ENCODE measurements at regions not wholly inside any gene's neighbourhood (a gene's known extent, or its start where the extent isn't known, plus 50 kb on each side); places are given as distances from the start of the nearest gene placed in this dataset.
"Not testable (repeated sequence)": the region's sequence is repeated elsewhere in the genome, so short reads cannot be mapped to it uniquely, and the experiment has no call there.

- DNase-seq (ENCODE audit: low read depth in 4 of 4, low spot score in 3 of 4): no peak
These were observed 84.3 kb upstream of the SYN3 start for GRCh38 chr22:33142282-33143055.

- no peak for DNase-seq (ENCODE audit: low read depth in 4 of 4, low spot score in 3 of 4)
These were observed 81.8 kb upstream of the SYN3 start for GRCh38 chr22:33139937-33140336.

GRCh38 chr22:33138333-33138732, 80.2 kb upstream of the SYN3 start:
- DNase-seq (ENCODE audit: low read depth in 4 of 4, low spot score in 3 of 4): not testable (repeated sequence)

GRCh38 chr22:33130473-33130872, 72.3 kb upstream of the SYN3 start:
- no peak for DNase-seq (ENCODE audit: low read depth in 4 of 4, low spot score in 3 of 4)

- DNase-seq (ENCODE audit: low read depth in 4 of 4, low spot score in 3 of 4): no peak
These were observed 71.4 kb upstream of the SYN3 start for GRCh38 chr22:33129621-33130020.

DNA sequence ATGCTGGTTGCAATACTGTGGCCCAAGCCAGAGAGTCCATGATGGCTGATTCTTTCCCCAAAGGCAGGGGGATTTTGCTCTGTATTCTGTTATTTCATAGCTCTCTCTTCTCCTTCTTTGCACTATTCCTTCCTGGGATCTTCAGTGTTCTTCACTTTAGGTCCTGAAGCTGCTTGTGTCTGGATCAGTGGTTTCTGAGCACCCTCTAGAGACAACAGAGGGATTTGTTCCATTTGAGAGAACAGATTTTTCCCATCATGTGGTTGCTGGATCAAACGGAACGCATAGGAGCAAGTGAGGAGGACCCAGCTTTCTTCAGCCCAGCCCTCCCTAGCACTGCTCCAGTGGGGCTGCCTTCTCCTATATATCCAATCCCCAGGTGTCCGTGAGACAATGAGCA, 68.7 kb upstream of the SYN3 start:
- DNase-seq (ENCODE audit: low read depth in 4 of 4, low spot score in 3 of 4): peak in 1 of 4 donors; percentile 7

DNA sequence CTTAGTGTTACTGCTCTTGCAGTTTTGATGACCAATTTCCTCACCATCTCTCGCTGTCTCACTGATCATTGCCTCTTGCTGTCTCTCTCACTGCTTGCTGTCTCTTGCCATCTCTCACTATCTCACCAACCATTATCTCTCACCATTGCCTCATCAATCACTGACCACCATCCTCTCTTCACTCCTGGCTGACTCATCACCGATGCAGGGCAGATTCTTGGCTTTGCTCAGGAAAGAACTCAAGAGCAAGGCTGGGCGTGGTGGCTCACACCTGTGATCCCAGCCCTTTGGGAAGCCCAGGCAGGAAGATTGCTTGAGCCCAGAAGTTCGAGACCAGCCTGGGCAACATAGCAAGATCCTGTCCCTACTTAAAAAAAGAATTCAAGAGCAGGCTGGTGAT, 66.3 kb upstream of the SYN3 start:
- DNase-seq (ENCODE audit: low read depth in 4 of 4, low spot score in 3 of 4): no peak

DNA sequence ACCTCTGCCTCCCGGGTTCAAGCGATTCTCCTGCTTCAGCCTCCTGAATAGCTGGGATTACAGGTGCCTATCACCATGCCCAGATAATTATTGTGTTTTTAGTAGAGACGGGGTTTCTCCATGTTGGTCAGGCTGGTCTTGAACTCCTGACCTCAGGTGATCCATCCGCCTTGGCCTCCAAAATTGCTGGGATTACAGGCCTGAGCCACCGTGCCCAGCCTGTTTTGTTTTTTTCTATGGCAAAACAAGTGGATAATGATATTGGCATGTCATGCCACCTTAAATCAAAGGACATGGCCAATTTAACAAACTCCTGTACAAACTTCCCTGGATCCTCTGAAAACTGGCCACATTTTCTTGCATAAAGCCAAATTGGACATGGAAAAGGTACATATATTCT, 64.3 kb upstream of the SYN3 start:
- peak in 1 of 4 donors; percentile 28 for DNase-seq (ENCODE audit: low read depth in 4 of 4, low spot score in 3 of 4)

GRCh38 chr22:33119044-33119443, 60.9 kb upstream of the SYN3 start:
- DNase-seq (ENCODE audit: low read depth in 4 of 4, low spot score in 3 of 4): no peak

GRCh38 chr22:33117821-33118220, 59.6 kb upstream of the SYN3 start:
- no peak for DNase-seq (ENCODE audit: low read depth in 4 of 4, low spot score in 3 of 4)

- DNase-seq (ENCODE audit: low read depth in 4 of 4, low spot score in 3 of 4): no peak
These were observed 58.8 kb upstream of the SYN3 start for GRCh38 chr22:33116841-33117547.

DNA sequence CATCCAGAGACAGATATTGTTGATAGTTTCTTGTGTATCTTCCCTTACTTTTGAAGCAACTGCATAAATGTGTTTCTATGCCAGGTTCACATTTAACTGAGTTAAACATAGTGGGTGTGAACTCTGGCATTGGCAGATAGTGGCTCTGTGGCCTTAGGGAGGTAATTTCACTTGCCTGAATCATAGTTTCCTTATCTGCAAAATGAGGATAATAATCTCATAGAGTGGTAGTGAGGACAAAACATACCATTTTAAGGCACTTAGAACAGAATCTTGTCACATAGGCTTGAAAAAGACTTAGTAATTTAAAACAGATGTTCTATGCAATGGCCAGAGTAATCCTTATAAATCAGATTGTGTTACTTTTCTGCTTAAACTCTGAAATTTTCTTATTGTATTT, 56.4 kb upstream of the SYN3 start:
- no peak for DNase-seq (ENCODE audit: low read depth in 4 of 4, low spot score in 3 of 4)

DNA sequence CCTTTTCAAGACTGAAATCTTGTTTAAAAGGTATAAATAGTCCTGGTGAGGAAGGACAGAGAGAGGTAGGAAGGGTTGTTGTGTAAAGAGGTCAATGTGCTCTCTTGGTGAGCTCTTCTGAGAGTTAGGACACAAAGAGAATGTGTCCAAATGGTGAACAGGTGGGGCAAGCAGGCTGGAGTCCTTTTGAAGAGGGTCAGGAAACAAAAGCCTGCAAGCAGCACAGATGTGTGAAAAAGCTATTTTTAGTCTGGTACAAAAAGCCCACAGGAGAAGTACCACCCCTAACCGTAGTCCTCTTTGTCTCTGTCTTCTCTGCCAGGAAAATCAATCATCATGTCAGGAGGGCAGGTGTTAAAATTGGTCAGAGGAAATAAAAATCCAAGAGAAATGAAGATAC, 54.4 kb upstream of the SYN3 start:
- DNase-seq (ENCODE audit: low read depth in 4 of 4, low spot score in 3 of 4): no peak

DNA sequence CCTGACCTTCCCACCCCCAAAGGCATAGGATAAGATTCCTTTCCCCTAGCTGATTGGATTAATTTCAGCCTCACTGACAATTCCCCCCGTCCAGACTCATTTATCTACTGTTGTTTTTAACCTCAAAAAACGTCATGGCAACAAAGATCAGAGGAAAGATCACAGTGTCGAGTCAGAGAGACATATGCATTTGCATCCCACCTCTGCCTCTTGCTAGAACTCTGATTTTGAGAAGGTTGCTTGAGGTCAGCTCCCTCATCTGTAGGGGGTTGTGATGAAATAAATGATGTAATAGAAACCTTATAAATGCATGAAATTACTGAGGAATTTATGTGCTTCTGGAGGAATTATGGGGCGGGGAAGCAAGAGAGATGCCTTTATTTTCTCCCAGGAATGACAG, 53.3 kb upstream of the SYN3 start:
- no peak for DNase-seq (ENCODE audit: low read depth in 4 of 4, low spot score in 3 of 4)

- DNase-seq (ENCODE audit: low read depth in 4 of 4, low spot score in 3 of 4): no peak
These were observed 52.5 kb upstream of the SYN3 start for GRCh38 chr22:33110562-33111163.

DNA sequence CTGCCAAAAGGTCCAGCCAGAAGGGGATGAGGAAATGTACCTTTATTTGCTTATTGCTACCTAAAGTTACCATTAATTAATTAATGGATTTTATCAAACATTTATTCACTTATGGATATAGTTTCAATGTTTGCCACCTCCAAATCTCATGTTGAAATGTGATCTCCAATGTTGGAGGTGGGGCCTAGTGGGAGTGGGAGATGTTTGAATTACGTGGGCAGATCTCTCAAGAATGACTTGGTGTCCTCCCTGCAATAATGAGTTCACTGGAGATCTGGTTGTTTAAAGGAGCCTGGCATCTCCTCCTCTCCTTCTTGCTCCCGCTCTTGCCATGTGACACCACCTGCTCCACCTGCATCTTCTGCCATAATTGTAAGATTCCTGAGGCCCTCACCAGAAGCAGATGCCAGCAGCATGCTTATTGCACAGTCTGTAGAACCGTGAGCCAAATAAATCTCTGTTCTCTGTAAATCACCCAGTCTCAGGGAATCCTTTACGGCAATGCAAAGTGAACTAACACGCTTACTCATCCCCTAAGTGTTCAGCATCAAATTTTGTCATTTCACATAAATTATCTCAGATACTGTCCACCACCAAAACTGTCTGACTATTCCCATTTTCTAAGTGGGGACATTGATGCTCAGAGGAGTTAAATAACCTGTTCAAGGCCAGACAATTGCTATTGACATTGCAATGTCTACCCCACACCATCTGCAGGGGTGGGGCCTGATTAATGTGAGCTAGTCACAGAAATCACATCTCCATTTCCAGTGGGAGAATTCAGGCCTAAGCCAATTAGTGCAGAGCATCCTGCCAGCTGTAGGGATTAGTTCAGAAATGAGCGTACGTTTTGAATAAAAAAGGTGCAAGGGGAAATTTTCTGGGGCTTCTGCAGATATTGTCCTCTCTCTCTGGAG, 51.6 kb upstream of the SYN3 start:
- no peak for DNase-seq (ENCODE audit: low read depth in 4 of 4, low spot score in 3 of 4)

DNA sequence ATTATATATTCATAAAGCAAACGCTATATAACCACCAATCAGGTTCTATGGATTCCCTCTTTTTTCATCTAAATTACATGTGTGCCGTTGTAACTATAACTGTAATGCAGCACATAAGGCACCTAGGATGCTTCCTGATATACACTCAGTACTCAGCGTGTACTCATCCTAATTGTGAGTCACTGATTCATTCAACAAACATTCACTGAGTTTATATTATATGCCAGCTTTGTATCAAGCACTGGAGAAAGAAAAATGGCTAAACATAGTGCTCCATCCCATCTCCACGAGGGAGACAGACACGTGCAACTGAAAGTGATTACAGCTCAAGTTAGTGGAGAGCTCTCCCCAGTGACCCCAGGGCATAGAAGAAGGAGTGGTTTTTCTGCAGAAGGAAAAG, 49.9 kb upstream of the SYN3 start:
- DNase-seq (ENCODE audit: low read depth in 4 of 4, low spot score in 3 of 4): no peak

Data from right renal pelvis (tissue), 4 donors.